NCI-H2227 (cell line): ENCODE measurements at regions not wholly inside any gene's neighbourhood (a gene's known extent, or its start where the extent isn't known, plus 50 kb on each side); places are given as distances from the start of the nearest gene placed in this dataset.

ENCODE experiments used
- DNase-seq: peaks from one replicate; lab custom pipeline; 2025; ENCODE audit not compliant: unreplicated experiment; lab: John Stamatoyannopoulos, UW

DNA sequence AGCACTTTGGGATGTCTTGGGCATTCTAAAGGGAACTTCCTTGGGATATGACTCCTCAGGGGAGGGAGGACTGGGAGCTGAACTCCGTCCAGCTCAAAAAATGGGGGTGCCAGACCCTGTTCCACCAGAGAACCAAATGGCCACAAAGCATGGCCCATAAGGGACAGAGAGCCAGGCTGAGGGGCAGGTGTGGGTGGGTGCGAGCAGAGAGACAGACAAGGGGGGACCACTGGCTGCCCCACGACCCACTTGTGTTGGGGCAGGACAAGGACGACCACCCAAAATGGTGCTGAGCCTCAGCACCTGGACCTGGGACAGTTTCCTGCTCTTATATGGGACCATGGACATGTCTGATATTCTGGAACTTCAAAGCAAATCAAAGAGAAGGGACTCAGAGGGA lies 148.2 kb upstream of the MLN start:
- DNase-seq: no peak

DNA sequence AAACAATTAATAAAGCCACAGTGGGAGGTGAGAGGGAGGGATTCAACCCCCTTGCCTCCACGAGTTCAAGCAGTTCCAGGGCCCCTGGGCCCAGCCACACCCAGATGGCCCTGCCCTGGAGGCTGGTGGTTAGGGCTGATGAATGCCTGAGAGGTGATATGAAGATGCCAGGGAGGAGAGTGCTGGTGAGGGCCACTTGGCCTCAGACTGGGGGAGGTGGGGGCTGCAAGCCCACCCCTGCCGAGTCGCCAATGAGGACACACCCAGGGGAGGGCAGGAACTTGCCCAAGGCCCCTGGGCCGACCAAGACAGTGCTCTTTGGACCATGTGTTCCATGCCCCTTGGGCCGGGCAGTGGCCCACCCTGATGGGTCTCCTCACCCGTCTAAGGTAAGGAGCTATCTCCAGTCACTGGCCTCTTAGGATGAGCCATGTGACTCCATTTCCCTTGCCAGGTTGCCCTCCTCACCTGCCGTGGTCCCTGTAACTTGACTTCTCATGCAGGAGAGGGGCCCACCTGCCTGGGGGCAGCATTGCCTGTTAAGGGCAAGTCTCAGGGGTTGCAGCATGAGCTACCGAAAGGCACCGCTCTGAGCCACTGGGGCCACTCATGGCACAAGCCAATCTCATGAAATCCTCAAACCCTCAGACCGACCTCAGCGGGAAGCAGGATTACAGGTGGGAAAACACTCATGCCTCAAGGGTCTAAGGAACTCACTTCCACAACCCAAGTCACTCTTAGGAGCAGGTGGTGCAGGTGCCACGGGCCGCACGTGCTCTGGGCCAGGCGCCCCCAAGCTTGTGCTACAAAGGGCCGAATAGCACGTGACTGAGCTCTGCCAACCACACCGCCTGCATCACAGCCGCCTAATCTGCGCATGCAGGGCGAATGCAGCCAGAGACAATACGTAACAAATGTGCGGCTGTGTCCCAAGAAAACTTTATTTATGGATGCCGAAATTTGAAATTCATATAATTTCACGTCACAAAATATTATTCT lies 147.4 kb upstream of the MLN start:
- no peak for DNase-seq

DNA sequence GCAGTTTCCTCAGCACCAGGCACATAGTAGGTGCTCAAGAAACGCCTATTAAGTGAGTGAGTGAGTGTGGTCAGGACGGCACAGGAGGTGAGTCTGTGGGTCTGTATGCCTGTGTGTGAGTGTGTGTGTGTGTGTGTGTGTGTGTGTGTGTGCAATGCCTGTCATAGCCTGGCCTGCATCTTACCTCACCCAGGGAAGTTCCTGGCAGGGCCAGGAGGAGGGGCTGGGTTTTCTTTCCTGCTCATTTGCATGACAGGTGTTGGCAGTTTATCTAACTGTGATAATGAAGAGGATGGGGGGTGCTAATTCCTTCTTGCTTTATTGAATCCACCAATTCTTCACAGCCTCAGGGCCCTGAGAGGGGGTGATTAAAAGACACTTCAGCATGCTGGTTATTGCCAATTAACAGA lies 146.7 kb upstream of the MLN start:
- no peak for DNase-seq

DNA sequence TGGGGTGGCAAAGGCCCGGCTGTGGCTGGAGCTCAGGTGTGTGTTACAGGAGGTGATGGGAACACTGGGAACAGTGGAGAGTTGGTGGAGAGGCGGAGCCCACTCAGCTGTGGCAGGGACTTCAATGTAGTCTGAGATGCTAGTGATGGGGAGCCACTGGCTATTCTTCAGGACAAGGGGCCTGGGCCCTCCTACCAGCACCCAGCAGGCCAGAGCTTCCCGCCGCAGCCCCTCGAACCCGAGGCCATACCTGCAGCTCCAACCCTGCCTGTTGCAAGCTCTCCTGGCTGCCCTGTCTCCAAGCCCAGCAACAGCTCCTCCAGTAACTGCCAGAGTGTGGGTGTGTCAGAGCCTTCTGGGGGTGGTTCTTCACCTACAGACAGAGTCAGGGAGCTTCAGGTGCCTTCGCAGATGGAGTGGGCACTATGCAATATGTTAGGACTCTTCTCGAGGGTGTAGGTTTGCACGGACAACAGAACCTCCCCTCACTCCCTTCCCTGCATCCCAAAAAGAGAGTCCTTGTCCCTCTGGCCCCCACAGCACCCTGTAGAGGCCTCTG lies 146.2 kb upstream of the MLN start:
- DNase-seq: no peak

DNA sequence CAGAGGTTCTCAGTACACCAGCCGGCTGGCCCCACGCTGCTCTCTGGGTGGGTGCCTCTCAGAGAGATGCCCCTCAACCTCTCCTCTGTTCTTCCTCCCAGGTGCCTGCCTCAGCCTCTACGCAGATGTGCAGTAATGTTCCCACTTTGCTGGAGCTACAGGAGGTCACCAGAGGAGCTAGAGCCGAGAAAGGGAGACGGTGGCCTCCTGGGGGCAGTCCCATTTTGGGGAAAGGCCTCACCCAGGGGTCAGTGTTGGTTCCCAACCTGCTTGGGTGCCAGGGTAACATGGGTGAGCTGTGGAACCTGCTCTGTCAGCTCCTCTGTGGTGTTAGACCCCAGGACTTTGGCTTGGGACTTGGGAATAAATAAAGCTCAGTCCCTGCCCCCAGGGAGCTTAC lies 145.3 kb upstream of the MLN start:
- DNase-seq: no peak

DNA sequence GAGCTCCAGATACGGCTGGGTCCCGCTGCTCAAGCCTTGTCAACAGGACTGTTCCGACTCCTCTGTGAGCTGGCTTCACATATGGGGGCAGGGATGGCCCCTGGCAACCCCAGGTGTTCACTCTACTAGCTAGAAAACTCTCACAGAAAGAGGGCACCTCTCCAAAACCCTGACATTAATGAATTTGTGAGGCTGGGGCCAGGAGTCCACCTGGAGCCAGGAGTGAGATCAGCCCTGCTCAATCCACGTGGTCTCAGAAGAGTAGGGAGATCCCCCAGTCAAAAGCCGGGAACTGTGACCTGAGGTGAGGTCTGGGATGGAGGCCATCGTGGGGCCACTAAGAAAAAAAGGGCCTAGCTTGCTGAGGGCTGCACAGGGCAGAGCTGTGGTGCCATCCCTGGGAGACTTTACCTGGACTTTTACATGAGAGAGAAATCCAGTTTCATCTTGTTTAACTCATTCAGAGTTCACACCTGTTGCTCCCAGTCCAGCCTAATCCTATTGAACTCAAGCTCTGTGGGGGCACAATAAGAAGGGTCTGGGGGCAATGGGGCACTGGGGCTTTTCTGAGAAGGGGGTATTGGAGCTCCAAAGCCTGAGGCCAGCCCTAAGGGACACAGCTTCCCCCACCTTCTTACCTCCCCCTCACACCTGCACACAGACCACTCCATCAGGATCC lies 144.3 kb upstream of the MLN start:
- no peak for DNase-seq

DNA sequence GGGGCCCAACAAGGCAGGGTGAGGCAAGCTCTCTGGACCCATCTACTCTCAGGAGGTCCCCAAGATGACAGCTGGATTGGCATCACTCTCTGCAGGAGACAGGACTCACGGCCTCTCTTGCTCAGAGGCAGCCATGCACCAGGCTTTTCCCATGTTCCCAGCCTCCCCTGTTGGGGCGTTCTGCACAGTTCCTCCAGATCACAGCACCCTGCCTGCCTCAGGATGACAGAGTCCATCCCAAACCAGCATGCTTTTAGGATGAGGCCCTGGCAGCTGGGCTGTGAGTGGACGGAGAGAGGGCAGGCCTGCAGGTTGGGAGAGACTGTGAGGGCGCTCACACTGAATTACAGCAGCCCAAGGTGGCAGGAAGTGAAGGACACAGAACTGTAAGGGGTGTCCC lies 143.2 kb upstream of the MLN start:
- DNase-seq: no peak

DNA sequence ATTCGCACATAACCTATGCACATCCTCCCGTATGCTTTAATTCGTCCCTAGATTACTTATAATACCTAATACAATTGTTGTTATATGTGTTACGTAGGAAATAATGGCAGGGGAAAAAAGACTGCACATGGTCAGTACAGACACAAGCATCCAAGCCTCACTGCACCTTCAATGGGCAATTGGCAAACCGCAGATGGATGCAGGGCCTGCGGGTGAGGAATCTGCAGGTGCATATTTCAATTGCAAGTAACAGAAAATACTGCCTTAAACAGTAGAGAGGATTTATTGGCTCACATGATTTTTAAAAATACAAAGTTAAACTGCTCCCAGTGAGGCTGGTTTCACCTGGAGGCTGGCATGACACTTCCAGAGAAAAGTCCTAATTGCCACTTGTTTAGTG lies 142.1 kb upstream of the MLN start:
- DNase-seq: no peak

DNA sequence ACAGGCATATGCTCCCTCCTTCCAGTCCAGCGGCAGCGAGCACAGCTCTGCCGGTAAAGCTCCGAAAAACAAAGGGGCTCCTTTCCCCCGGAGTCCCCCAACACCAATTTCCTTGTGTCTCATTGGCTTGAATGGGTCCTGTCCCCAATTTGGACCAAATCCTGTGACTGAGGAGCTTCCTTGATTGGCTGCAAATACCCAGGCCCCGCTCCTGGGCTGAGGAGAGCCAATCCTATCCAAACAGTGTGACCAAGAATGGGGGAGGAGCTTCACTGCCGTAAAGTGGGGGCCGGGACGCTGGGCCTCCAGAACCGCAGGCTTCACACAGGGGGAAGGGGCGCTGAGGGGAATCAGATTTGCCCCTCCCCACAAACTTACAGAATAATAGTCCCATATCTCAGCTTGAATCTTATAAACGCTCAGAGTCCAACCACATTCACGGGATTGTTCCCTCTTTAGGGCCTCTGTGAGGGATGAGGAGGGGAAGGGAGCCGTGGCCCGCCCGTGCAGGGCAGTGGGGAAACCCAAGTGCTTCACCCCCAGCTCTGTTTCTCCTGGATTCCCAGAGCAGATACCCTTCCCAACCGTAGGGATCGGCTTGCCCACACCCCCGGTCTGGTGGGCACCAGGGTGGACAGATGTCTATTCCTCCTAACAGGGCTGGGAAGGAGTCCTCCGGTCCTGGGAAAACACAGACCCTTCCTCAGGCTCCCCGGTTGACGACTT lies 141.0 kb upstream of the MLN start:
- DNase-seq: no peak

DNA sequence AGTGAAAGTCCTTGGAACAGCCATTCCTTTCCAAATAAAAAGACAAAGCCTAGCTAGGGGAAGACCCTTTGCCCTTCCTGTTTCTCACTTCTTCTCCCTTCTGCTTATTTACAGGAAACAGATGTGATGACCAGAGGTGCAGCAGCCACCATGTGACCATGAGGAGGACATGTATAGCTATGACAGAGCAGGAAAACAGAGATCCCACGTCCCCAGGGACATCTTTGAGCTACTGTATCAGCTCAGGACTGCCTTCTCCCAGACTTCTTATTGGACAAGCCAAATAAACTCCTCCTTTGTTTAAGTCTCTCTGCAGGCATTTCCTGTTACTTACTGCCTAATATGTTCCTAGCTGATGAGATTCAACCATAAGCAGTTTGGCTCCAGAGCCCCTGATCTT lies 133.1 kb upstream of the MLN start:
- no peak for DNase-seq

DNA sequence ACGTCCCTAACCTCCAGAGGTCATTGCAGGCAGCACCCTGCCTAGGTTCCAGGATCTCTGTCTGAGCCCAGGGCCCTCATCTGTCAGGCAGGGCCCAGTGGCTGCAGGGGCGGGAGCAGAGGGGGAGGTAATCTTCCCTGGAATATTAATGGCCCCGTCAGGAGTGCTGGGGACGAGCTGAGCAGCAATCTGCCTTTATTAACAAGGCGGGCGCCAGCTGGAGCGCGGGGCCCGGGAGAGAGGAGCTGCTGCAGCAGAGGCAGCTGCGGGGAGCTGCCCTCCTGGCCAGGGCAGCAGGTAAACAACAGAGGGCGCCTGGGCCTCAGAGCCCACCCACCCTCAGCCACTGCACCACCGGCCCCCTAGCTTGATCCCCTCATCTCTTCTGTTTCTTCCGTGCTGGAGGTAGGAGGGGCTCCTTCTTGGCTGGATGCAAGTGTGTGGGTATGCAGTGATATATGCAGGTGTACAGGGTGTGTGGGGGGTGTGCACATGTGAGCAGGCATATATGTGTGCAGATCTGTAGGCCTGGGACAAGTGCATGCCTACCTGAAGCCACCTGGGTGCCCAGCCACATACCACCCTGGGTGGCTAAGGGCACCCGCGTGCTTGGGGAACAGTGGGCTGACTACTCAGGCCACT lies 131.8 kb upstream of the MLN start:
- DNase-seq: peak; percentile 81

DNA sequence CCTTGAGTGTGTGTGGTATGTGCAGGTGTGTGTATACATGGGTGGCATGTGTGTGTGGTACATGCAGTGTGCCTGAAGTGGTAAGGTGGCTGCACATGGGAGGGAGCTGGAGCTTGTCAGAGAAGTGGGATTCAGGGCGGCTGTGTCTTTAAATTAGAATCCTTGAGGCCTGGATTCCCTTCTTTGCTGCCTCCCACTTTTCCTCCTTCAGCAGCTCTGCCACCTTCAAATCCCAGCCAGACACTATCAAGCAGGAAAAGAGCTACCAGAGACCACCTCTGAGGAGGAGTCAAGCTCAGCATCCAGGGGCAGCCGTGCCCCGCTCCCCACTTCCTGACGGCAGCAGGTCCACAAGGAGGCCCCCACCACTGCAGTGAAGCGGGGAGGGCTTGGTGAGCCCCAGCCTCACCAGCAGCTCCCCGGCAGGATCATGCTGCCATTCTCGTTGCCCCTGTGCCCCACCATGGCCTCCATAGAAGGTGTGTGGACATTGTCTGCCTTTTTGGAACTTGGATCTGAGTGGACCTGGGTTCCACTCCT lies 131.0 kb upstream of the MLN start:
- no peak for DNase-seq

DNA sequence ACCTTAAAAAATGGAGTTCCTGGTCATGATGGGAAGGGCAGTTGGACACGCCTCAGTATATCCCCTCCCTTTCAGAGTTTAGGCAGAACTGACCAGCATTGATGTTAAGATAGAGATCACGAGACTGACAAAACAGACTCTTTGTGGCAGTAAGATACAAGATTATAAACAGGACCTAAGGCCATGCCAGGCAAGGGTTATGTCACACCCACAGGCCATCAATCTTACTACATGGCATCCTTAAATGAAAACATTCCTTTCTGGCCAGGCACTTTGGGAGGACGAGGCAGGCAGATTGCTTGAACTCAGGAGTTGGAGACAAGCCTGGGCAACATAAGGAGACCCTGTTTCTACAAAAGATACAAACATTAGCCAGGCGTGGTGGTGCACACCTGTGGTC lies 129.3 kb upstream of the MLN start:
- no peak for DNase-seq

DNA sequence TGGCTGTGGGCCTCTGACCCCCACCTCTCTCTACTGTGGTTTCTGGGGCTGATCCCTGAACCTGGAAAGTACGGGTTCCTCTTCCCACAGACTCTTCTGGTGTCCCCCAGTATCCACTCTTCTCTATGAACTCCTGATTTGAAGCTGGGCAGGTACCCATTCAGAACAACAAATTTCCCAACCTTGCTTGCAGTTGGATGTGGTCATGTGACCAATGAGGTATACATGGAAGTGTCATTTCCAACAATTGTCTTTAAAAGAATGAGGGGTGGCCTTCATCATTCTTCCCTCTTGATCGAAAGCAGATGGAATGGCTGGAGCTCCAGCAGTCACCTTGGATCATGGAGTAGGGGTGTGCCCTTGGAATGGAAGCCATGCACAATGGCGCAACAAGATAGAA lies 128.0 kb upstream of the MLN start:
- DNase-seq: no peak

DNA sequence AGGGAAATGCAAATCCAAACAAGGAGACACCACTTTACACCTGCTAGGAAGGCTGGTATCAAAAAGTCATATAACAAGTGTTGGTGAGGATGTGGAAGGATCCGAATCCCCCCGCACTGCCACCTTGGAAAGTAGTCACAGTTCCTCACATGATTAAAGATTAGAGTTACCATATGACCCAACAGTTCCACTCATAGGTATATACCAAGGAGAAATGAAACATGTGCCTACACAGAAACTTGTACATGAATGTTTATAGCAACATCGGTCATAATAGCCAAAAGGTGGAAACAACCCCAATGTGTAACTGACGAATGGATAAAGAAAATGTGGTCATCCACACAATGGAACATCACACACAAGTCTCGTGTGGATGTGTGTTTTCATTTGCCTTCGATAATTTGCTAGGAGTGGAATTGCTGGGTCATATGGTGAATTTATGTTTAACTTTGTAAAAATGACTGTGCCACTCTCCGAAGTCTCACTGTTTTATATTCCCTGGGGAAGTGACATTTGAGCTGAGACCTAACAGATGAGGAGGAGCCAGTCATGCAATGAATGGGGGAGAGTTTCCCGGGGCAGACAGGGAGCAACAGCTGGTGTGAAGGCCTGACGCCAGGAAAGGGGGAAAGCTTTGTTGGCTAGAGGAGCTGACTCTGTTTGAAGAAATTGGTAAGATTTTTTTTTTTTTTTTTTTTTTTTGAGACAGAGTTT lies 125.9 kb upstream of the MLN start:
- no peak for DNase-seq

DNA sequence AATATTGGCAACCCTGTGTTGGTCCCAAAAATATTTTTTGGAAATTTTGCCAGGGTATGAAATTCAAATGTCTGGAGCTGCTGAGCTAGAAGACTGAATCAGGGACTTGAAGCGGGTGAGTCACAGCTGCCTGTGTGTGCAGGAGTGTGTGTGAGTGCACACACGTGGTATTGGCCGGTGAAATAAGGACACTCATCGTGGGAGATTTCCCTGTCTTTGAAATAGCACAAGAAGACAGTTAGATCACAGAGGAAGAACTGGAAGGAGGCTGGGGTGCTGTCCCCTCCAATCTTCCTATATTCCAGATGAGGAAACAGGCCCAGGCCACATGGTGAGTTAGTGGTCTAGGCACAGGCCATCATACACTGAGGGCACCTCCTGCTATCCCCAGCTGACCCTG lies 123.8 kb upstream of the MLN start:
- no peak for DNase-seq

DNA sequence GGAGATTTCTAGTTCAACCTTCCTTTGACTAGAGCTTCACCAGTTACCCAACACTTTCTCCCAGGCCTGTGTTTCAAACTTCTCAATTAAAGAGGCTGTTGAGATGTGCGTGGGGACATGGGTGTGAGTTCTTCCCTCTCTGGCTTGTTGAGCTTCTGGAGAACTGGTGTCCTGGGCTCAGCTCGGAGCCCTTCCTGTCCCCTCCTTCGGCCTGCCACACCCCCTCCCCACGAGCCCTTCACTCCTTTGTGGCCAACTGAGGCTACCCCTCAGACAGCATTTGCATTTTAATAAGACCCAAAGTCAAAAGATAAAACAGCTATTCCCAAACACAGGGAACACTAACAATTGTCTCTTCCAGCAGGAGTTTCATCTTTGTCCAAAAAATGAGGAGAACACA lies 123.3 kb upstream of the MLN start:
- DNase-seq: no peak

DNA sequence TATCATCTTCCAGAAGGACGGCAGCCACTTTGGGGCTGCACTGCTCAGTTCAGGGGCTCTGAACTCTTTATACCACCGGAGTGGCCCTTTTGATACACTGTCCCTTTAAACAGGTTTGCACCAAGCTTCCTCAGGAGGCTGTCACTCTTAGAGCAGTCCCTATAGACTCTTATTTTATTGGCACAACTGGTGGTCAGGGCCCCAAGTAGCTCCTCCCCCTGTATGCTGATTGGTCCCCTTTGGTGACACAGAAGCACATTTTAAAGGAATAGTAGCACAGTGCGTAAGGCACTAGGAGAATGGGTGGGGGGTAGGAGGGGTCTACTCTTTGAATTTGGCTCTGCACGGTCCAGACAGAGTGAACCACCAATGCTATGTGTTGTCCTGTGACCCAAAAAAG lies 122.6 kb upstream of the MLN start:
- DNase-seq: no peak

DNA sequence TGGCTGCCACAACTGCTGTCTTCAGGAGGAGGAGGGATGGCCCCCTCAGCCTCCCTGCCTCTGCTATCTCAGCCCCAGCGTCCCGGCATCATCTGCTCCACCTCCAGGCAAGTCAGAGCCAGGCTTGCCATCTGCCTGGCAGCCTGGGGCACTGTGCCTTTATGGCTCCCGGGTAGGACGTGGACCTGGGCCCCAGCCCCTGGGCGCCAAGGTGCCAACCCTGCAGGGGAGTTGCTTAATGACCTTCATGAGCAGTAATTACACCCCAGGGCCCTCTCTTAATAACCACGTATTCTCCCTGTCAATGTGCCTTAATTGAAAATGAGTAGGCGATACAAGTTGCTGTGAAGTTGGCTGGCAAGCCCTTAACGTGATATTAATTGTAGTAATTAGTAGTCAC lies 122.1 kb upstream of the MLN start:
- no peak for DNase-seq

DNA sequence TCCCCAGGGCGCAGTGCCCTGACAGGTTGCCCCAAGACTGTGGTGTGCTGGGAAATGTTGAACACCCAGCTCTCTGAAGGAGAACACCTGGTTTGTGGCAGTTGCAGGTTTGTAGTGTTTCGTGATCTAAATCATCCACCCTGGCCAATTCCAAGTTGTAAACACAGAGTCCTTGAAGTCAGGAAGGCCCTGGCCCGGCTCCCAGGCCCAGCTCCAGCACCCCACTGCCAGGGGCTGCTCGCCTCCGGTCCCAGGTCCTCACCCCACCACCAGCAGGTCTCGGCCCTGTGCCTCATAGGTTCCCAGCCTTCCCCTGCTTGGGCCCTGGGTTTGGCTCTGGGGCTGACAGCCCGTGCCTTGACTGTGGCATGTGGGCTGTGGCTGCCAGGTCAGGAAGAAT lies 121.4 kb upstream of the MLN start:
- no peak for DNase-seq
